OCI-LY3 (cell line): ENCODE measurements at regions not wholly inside any gene's neighbourhood (a gene's known extent, or its start where the extent isn't known, plus 50 kb on each side); places are given as distances from the start of the nearest gene placed in this dataset.

Experiments
- H2AFZ ChIP-seq: fragments of 200-600, 300-600 bp; shearing (Covaris generic); 2 replicates; pipeline ENCODE4 v1.6.0; 2014; ENCODE audit warnings: antibody characterized with exemption, low read depth, low read length
- H3K27ac ChIP-seq: fragments of 200-600, 300-600 bp; sonication (generic); 2 replicates; pipeline ENCODE4 v1.5.1; 2014; ENCODE audit warnings: mild to moderate bottlenecking, low read length, moderate library complexity, mixed read lengths
- H3K27me3 ChIP-seq: fragments of 200-600, 300-600 bp; sonication (generic); 2 replicates; pipeline ENCODE4 v1.6.1; 2014; ENCODE audit warnings: low read depth, low read length, mixed read lengths
- H3K36me3 ChIP-seq: fragments of 200-600, 300-600 bp; sonication (generic); replicated peaks from 2 replicates; pipeline ENCODE3; 2014; ENCODE audit warnings: low read depth, low read length, mixed read lengths
- H3K4me1 ChIP-seq: fragments of 300-600, 200-600 bp; sonication (generic); 2 replicates; pipeline ENCODE4 v1.6.1; 2014; ENCODE audit warnings: low read length, mixed read lengths
- H3K4me2 ChIP-seq: fragments of 200-600, 300-600 bp; sonication (generic); 2 replicates; pipeline ENCODE4 v1.6.1; 2014; ENCODE audit warnings: low read length, mixed read lengths
- H3K4me3 ChIP-seq: fragments of 300-600, 200-600 bp; sonication (generic); 2 replicates; pipeline ENCODE4 v1.5.1; 2014; ENCODE audit warnings: antibody characterized with exemption, mild to moderate bottlenecking, low read length, moderate library complexity
- H3K79me2 ChIP-seq: fragments of 300-600, 200-600 bp; shearing (Covaris generic); 2 replicates; pipeline ENCODE4 v1.6.1; 2014; ENCODE audit warnings: mild to moderate bottlenecking, low read length, mixed read lengths
- H3K9ac ChIP-seq: fragments of 300-600, 200-600 bp; shearing (Covaris generic); 2 replicates; pipeline ENCODE4 v1.6.0; 2014; ENCODE audit warnings: mild to moderate bottlenecking, low read length, moderate library complexity
- H3K9me3 ChIP-seq: fragments of 200-600, 300-600 bp; shearing (Covaris generic); 2 replicates; pipeline ENCODE4 v1.6.1; 2014; ENCODE audit warnings: low read length, mixed read lengths; ENCODE audit not compliant: insufficient read depth
- H4K20me1 ChIP-seq: fragments of 200-600, 300-600 bp; sonication (generic); 2 replicates; pipeline ENCODE4 v1.6.1; 2016; ENCODE audit warnings: low read length, mixed read lengths; ENCODE audit not compliant: insufficient read depth
- CTCF ChIP-seq: fragments of 200-600, 300-600 bp; sonication (generic); IDR thresholded peaks from 2 replicates; pipeline ENCODE4 v1.5.1; 2014; ENCODE audit warnings: antibody characterized with exemption, low read length, low read depth
- EZH2phosphoT487 ChIP-seq: fragments of 200-600 bp; shearing (Covaris generic); IDR thresholded peaks from 2 replicates; pipeline ENCODE4 v1.6.1; 2018; ENCODE audit warnings: antibody characterized with exemption, mixed run types, low read depth

- peaks cover 10% of the 10 kb centered on the region; the same call in 1 of the 2 replicates for H3K27me3 ChIP-seq
- no peak overlapping the region for H3K4me2 ChIP-seq
- no peaks in the 10 kb centered on the region for H3K4me1 ChIP-seq
- no peak overlapping the region for H3K4me3 ChIP-seq
- H3K79me2 ChIP-seq: no peaks in the 10 kb centered on the region
- TF ChIP-seq EZH2phosphoT487: no peak
- TF ChIP-seq CTCF: no peak
- H3K36me3 ChIP-seq: no peaks in the 10 kb centered on the region
- no peak overlapping the region for H2AFZ ChIP-seq
- H3K9me3 ChIP-seq: no peaks in the 10 kb centered on the region
- H4K20me1 ChIP-seq: no peaks in the 10 kb centered on the region
- H3K9ac ChIP-seq: no peak overlapping the region
- no peak overlapping the region for H3K27ac ChIP-seq
Observed at GRCh38 chr2:204170411-204170810, 233.8 kb downstream of the ICOS start.

- H3K9me3 ChIP-seq: no peaks in the 10 kb centered on the region
- H3K27me3 ChIP-seq: peaks cover 10% of the 10 kb centered on the region; the same call in 1 of the 2 replicates
- no peaks in the 10 kb centered on the region for H3K36me3 ChIP-seq
- no peak overlapping the region for H3K4me2 ChIP-seq
- no peak overlapping the region for H3K9ac ChIP-seq
- no peaks in the 10 kb centered on the region for H3K79me2 ChIP-seq
- no peak overlapping the region for H3K4me3 ChIP-seq
- H2AFZ ChIP-seq: no peak overlapping the region
- no peak overlapping the region for H3K27ac ChIP-seq
- no peaks in the 10 kb centered on the region for H4K20me1 ChIP-seq
- H3K4me1 ChIP-seq: no peaks in the 10 kb centered on the region
- no peak for TF ChIP-seq CTCF
- TF ChIP-seq EZH2phosphoT487: no peak
Observed at GRCh38 chr2:204171432-204172144, 235.0 kb downstream of the ICOS start.

- Histone ChIP-seq H3K9me3 (no peaks in the 10 kb centered on the region), H3K4me1 (no peaks in the 10 kb centered on the region), H3K27ac (no peak overlapping the region), H3K79me2 (no peaks in the 10 kb centered on the region), H3K4me3 (no peak overlapping the region), H3K36me3 (no peaks in the 10 kb centered on the region), H3K9ac (no peak overlapping the region), H3K27me3 (peaks cover 10% of the 10 kb centered on the region; the same call in 1 of the 2 replicates), H4K20me1 (no peaks in the 10 kb centered on the region), H3K4me2 (no peak overlapping the region), H2AFZ (no peak overlapping the region)
- TF ChIP-seq CTCF (no peak), EZH2phosphoT487 (no peak)
Observed at GRCh38 chr2:204172145-204172600, 235.6 kb downstream of the ICOS start.

GRCh38 chr2:204174034-204174433, 237.5 kb downstream of the ICOS start:
- Histone ChIP-seq H3K4me3 (no peak overlapping the region), H3K4me2 (no peak overlapping the region), H3K79me2 (no peaks in the 10 kb centered on the region), H3K36me3 (no peaks in the 10 kb centered on the region), H2AFZ (no peak overlapping the region), H3K4me1 (peaks cover 10% of the 10 kb centered on the region; the same call in 1 of the 2 replicates), H3K9ac (no peak overlapping the region), H3K27ac (no peak overlapping the region), H3K9me3 (no peaks in the 10 kb centered on the region), H3K27me3 (peaks cover 10% of the 10 kb centered on the region; the same call in 1 of the 2 replicates), H4K20me1 (no peaks in the 10 kb centered on the region)
- no peak for TF ChIP-seq CTCF
- no peak for TF ChIP-seq EZH2phosphoT487
